GM12874 (cell line): ENCODE measurements at regions not wholly inside any gene's neighbourhood (a gene's known extent, or its start where the extent isn't known, plus 50 kb on each side); places are given as distances from the start of the nearest gene placed in this dataset.

ENCODE experiments used
- CTCF ChIP-seq: IDR thresholded peaks from 2 replicates; pipeline ENCODE4 v1.5.1; 2011; ENCODE audit warnings: low read depth, mild to moderate bottlenecking, control low read depth, low read length, moderate library complexity; ENCODE audit not compliant: insufficient read depth

GRCh38 chr14:57150449-57150848 lies 118.3 kb downstream of the EXOC5 start:
- no peak for TF ChIP-seq CTCF

GRCh38 chr14:57139173-57139572 lies 129.5 kb downstream of the EXOC5 start:
- no peak for TF ChIP-seq CTCF

- TF ChIP-seq CTCF = no peak
Measured at GRCh38 chr14:57136669-57137328, 131.9 kb downstream of the EXOC5 start.

GRCh38 chr14:57122129-57122528 lies 146.6 kb downstream of the EXOC5 start:
- no peak for TF ChIP-seq CTCF

GRCh38 chr14:57091030-57091608 lies 177.6 kb downstream of the EXOC5 start:
- TF ChIP-seq CTCF = no peak

GRCh38 chr14:57089901-57090300 lies 178.8 kb downstream of the EXOC5 start:
- TF ChIP-seq CTCF = no peak

- no peak for TF ChIP-seq CTCF
Measured at GRCh38 chr14:57087841-57088240, 180.9 kb downstream of the EXOC5 start.
